LHCN-M2 (cell line): ENCODE measurements at regions not wholly inside any gene's neighbourhood (a gene's known extent, or its start where the extent isn't known, plus 50 kb on each side); places are given as distances from the start of the nearest gene placed in this dataset.

Source experiments
- DNase-seq: peaks from one replicate; pipeline ENCODE4 v3.0.0-alpha.2; 2012; ENCODE audit warnings: low read depth

- peak; percentile 6 for DNase-seq
Observed at GRCh38 chr5:159422361-159422760, 92.1 kb upstream of the IL12B start.

GRCh38 chr5:159422910-159423309 lies 92.6 kb upstream of the IL12B start:
- no peak for DNase-seq

GRCh38 chr5:159424123-159424522 lies 93.8 kb upstream of the IL12B start:
- no peak for DNase-seq

- DNase-seq: no peak
Observed at GRCh38 chr5:159426694-159427093, 96.4 kb upstream of the IL12B start.

GRCh38 chr5:159427180-159428012 lies 97.1 kb upstream of the IL12B start:
- no peak for DNase-seq

GRCh38 chr5:159430361-159431012 lies 100.2 kb upstream of the IL12B start:
- DNase-seq: no peak

GRCh38 chr5:159435855-159436254 lies 105.6 kb upstream of the IL12B start:
- no peak for DNase-seq

- no peak for DNase-seq
Observed at GRCh38 chr5:159438092-159438491, 107.8 kb upstream of the IL12B start.

GRCh38 chr5:159439002-159439401 lies 108.7 kb upstream of the IL12B start:
- no peak for DNase-seq

GRCh38 chr5:159440235-159440634 lies 109.9 kb upstream of the IL12B start:
- no peak for DNase-seq

- DNase-seq: no peak
Observed at GRCh38 chr5:159440968-159441367, 110.7 kb upstream of the IL12B start.

GRCh38 chr5:159441441-159441840 lies 111.2 kb upstream of the IL12B start:
- DNase-seq: no peak

GRCh38 chr5:159442206-159442850 lies 112.0 kb upstream of the IL12B start:
- peak; percentile 18 for DNase-seq

- DNase-seq: peak; percentile 53
Observed at GRCh38 chr5:159444441-159445082, 114.3 kb upstream of the IL12B start.

GRCh38 chr5:159447116-159447515 lies 116.8 kb upstream of the IL12B start:
- DNase-seq: no peak

GRCh38 chr5:159448841-159449407 lies 118.6 kb upstream of the IL12B start:
- DNase-seq: no peak

- DNase-seq: no peak
Observed at GRCh38 chr5:159449925-159450324, 119.6 kb upstream of the IL12B start.

- no peak for DNase-seq
Observed at GRCh38 chr5:159450417-159450816, 120.1 kb upstream of the IL12B start.

GRCh38 chr5:159451197-159452052 lies 121.1 kb upstream of the IL12B start:
- peak; percentile 91 for DNase-seq

GRCh38 chr5:159452480-159453167 lies 122.3 kb upstream of the IL12B start:
- DNase-seq: no peak
